ENCODE measurements at regions not wholly inside any gene's neighbourhood (a gene's known extent, or its start where the extent isn't known, plus 50 kb on each side); places are given as distances from the start of the nearest gene placed in this dataset.

DNA sequence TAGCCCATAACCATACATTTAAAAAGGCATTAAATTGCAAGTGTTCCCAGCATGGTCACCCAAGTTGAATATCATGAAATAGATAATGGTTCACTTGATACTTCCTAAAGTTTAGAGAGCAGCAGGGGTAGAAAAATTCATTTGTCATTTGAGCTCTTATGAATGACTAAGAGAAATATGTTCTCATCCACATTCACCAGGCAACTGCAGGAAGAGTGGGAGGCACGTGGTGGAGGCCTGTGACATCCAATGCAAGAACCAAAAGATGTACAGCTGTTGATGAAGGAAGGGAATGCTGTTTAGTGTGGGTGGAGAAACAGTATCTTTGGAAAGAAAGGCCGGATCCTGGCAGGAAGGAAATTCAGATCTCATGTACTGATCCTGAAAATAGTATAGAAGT is 473.1 kb downstream of the ADGRL2 start:
- no peak for DNase-seq
- H3K9me3 ChIP-seq, result no peaks in the 10 kb centered on the region
- no peaks in the 10 kb centered on the region for H3K27me3 ChIP-seq
- ATAC-seq, result no peak
- no peaks in the 10 kb centered on the region for H3K4me1 ChIP-seq
- intact Hi-C loops (cut with DNase I), result no loop called here
- no peak for TF ChIP-seq CTCF (IDR thresholded peaks at IDR 0.05)
- no peak overlapping the region for H3K4me3 ChIP-seq
- no peak overlapping the region for H3K27ac ChIP-seq
- H3K36me3 ChIP-seq, result no peaks in the 10 kb centered on the region

DNA sequence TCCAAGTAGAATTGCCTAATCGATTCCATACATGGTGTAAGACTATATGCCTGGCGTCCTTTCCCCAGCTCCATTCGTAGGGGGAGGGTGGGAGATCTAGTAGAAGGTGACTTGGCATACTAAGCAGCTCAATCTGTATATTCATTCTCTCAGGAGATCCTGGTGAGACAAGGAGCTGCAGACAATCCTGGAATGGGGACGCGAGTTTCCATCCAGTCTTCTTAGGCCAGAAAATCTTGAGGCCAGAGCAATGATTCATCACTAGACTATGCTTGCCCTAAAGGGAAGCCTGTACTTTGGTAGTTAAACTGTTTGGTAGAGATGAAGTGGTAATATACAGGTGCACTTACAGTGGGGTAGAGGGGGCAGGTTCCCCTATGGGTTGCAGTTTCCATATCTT is 468.7 kb downstream of the ADGRL2 start:
- no peaks in the 10 kb centered on the region for H3K4me1 ChIP-seq
- no peak overlapping the region for H3K4me3 ChIP-seq
- TF ChIP-seq CTCF (IDR thresholded peaks at IDR 0.05), result no peak
- no peaks in the 10 kb centered on the region for H3K9me3 ChIP-seq
- no peak overlapping the region for H3K27ac ChIP-seq
- intact Hi-C loops (cut with DNase I), result no loop called here
- H3K27me3 ChIP-seq, result no peaks in the 10 kb centered on the region
- DNase-seq (no peak), ATAC-seq (peak; percentile 40)
- H3K36me3 ChIP-seq, result no peaks in the 10 kb centered on the region

DNA sequence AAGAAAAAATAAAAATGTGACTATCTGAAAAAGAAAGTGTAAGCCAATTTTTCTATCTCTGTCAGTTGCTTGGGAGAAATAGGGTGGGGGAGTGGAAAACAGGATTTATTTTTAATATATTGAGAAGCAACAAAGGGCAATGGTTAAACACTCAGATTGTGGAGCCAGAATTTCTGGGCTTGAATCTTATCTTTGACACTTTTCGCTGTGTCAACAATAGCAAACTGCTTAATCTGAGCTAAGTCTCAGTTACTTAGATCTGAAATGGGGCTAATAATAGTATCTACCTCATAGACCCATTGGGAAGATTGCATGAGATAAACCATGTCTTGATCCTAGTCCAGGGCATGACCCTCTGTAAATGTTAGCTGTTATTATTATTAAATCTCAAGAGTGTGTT is 468.1 kb downstream of the ADGRL2 start:
- no peaks in the 10 kb centered on the region for H3K9me3 ChIP-seq
- no peaks in the 10 kb centered on the region for H3K27me3 ChIP-seq
- H3K4me1 ChIP-seq, result no peaks in the 10 kb centered on the region
- no peak for ATAC-seq
- TF ChIP-seq CTCF (IDR thresholded peaks at IDR 0.05), result no peak
- no peak overlapping the region for H3K27ac ChIP-seq
- no peak overlapping the region for H3K4me3 ChIP-seq
- DNase-seq, result peak in 1 of 4 donors; percentile 22
- intact Hi-C loops (cut with DNase I), result no loop called here
- no peaks in the 10 kb centered on the region for H3K36me3 ChIP-seq

DNA sequence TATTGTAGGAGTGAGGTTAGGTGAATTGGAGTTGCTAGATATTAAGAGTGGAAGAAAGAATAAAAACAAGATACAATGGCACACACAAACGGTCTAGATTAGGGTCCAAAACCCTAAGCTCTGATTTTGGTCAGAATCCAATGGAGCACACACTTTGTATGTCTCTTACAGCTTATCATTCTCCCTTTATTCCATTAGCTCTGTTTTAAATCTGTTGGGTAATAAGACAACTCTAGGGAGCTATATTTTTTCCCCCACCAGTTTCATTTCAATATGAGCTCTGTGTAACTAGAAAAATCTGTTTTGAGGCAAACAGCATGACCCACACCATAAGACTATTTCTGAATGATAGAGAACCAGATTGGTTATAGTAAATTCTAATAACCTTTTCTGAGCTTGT is 465.6 kb downstream of the ADGRL2 start:
- Histone ChIP-seq H3K9me3 (no peaks in the 10 kb centered on the region), H3K27ac (no peak overlapping the region), H3K36me3 (no peaks in the 10 kb centered on the region), H3K4me1 (no peaks in the 10 kb centered on the region), H3K27me3 (no peaks in the 10 kb centered on the region), H3K4me3 (no peak overlapping the region)
- ATAC-seq (no peak), DNase-seq (peak in 2 of 4 donors; percentile 50 to 51)
- no peak for TF ChIP-seq CTCF (IDR thresholded peaks at IDR 0.05)
- intact Hi-C loops (cut with DNase I), result no loop called here

- H3K27me3 ChIP-seq, result no peaks in the 10 kb centered on the region
- DNase-seq (peak in 2 of 4 donors; percentile 32 to 41), ATAC-seq (no peak)
- H3K36me3 ChIP-seq, result no peaks in the 10 kb centered on the region
- TF ChIP-seq CTCF (IDR thresholded peaks at IDR 0.05), result no peak
- intact Hi-C loops (cut with DNase I), result no loop called here
- H3K4me1 ChIP-seq, result no peaks in the 10 kb centered on the region
- no peaks in the 10 kb centered on the region for H3K9me3 ChIP-seq
- H3K27ac ChIP-seq, result no peak overlapping the region
- H3K4me3 ChIP-seq, result no peak overlapping the region
These were observed 464.7 kb downstream of the ADGRL2 start for GRCh38 chr1:82265436-82265835.

All from left lung (tissue), 4 donors.